SKM-1 (cell line): ENCODE measurements at regions not wholly inside any gene's neighbourhood (a gene's known extent, or its start where the extent isn't known, plus 50 kb on each side); places are given as distances from the start of the nearest gene placed in this dataset.
A peak's percentile ranks its signal among the peaks of the same experiment; 100 is the strongest.

Experiments used
- DNase-seq: peaks from one replicate; lab custom pipeline; 2025; ENCODE audit not compliant: unreplicated experiment; lab: John Stamatoyannopoulos, UW

GRCh38 chr6:139925894-139926641 lies 551.6 kb upstream of the CITED2 start:
- no peak for DNase-seq

GRCh38 chr6:139923964-139924475 lies 549.6 kb upstream of the CITED2 start:
- DNase-seq = no peak

GRCh38 chr6:139922236-139922635 lies 547.8 kb upstream of the CITED2 start:
- DNase-seq = no peak

GRCh38 chr6:139920776-139921100 lies 546.3 kb upstream of the CITED2 start:
- DNase-seq = no peak

- DNase-seq = peak; percentile 66
Observed at GRCh38 chr6:139920027-139920775, 545.8 kb upstream of the CITED2 start.

- peak; percentile 48 for DNase-seq
Observed at GRCh38 chr6:139919107-139920026, 544.9 kb upstream of the CITED2 start.

- no peak for DNase-seq
Observed at GRCh38 chr6:139917951-139918630, 543.6 kb upstream of the CITED2 start.

- no peak for DNase-seq
Observed at GRCh38 chr6:139914910-139915309, 540.5 kb upstream of the CITED2 start.

- no peak for DNase-seq
Observed at GRCh38 chr6:139912735-139913400, 538.4 kb upstream of the CITED2 start.

- no peak for DNase-seq
Observed at GRCh38 chr6:139909992-139910391, 535.5 kb upstream of the CITED2 start.

GRCh38 chr6:139905404-139906052 lies 531.1 kb upstream of the CITED2 start:
- no peak for DNase-seq

GRCh38 chr6:139904568-139904967 lies 530.1 kb upstream of the CITED2 start:
- DNase-seq = no peak

- no peak for DNase-seq
Observed at GRCh38 chr6:139904158-139904533, 529.7 kb upstream of the CITED2 start.

GRCh38 chr6:139903411-139904157 lies 529.1 kb upstream of the CITED2 start:
- peak; percentile 55 for DNase-seq

- no peak for DNase-seq
Observed at GRCh38 chr6:139895205-139895793, 520.9 kb upstream of the CITED2 start.

- DNase-seq = no peak
Observed at GRCh38 chr6:139894271-139894670, 519.8 kb upstream of the CITED2 start.

GRCh38 chr6:139891471-139891870 lies 517.0 kb upstream of the CITED2 start:
- no peak for DNase-seq

GRCh38 chr6:139888681-139889122 lies 514.3 kb upstream of the CITED2 start:
- no peak for DNase-seq

- DNase-seq = no peak
Observed at GRCh38 chr6:139887275-139887674, 512.8 kb upstream of the CITED2 start.
